SK-N-SH (cell line): ENCODE measurements at regions not wholly inside any gene's neighbourhood (a gene's known extent, or its start where the extent isn't known, plus 50 kb on each side); places are given as distances from the start of the nearest gene placed in this dataset.
"Not testable (repeated sequence)": the region's sequence is repeated elsewhere in the genome, so short reads cannot be mapped to it uniquely, and the experiment has no call there.

Experiments
- CTCF ChIA-PET: fragments of 300-600, 350-600 bp; formaldehyde crosslinking; extraction: SDS; loops from one replicate; lab custom pipeline; 2021; lab: Yijun Ruan, JAX
- POLR2A ChIA-PET: fragments of 350-600 bp; sonication (Branson Sonifier 250); formaldehyde crosslinking; extraction: SDS; loops from one replicate; lab custom pipeline; 2020; ENCODE audit warnings: antibody characterized with exemption, inconsistent platforms; lab: Yijun Ruan, JAX
- DNase-seq: peaks from one replicate; pipeline ENCODE4 v3.0.0; 2012
- H2AFZ ChIP-seq: fragments of 200-600 bp; sonication (generic); 2 replicates; pipeline ENCODE4 v1.8.1; 2016; ENCODE audit warnings: antibody characterized with exemption, mild to moderate bottlenecking, low read depth
- H3F3A ChIP-seq: fragments of 200-600 bp; sonication (generic); replicated peaks from 2 replicates; pipeline ENCODE3; 2016; ENCODE audit warnings: antibody characterized with exemption, mild to moderate bottlenecking; ENCODE audit not compliant: insufficient read depth
- H3K27ac ChIP-seq, 2 experiments: fragments of 200-500 bp in 1 of 2; fragments of 200-600 bp in 1 of 2; sonication (Bioruptor generic) in 1 of 2; sonication (generic), shearing (Covaris generic) in 1 of 2; 2 replicates each; pipeline versions ENCODE4 v1.5.1 to v1.6.1; 2014 to 2016; ENCODE audit warnings: low read depth in 2 of 2, inconsistent platforms in 1 of 2, low read length in 1 of 2, mild to moderate bottlenecking in 1 of 2, mixed read lengths in 1 of 2
- H3K27me3 ChIP-seq: fragments of 200-600 bp; sonication (generic), shearing (Covaris generic); 2 replicates; pipeline ENCODE4 v1.6.1; 2016; ENCODE audit warnings: mixed run types; ENCODE audit not compliant: insufficient read depth
- H3K36me3 ChIP-seq, 2 experiments: fragments of 200-500 bp in 1 of 2; fragments of 200-600 bp in 1 of 2; sonication (Bioruptor generic) in 1 of 2; sonication (generic) in 1 of 2; replicated peaks in 1 of 2; 2 replicates each; pipeline versions ENCODE3 to v1.5.1; 2014 to 2016; ENCODE audit warnings: low read length in 1 of 2, mild to moderate bottlenecking in 1 of 2; ENCODE audit not compliant: insufficient read depth in 2 of 2, control insufficient read depth in 1 of 2
- H3K4me1 ChIP-seq, 2 experiments: fragments of 200-500 bp in 1 of 2; fragments of 200-600 bp in 1 of 2; sonication (Bioruptor generic) in 1 of 2; sonication (generic), shearing (Covaris generic) in 1 of 2; 2 replicates each; pipeline versions ENCODE4 v1.5.1 to v1.6.1; 2014 to 2016; ENCODE audit warnings: low read depth in 1 of 2, low read length in 1 of 2, mixed run types in 1 of 2; ENCODE audit not compliant: insufficient read depth in 2 of 2, control insufficient read depth in 1 of 2
- H3K4me2 ChIP-seq: fragments of 200-600 bp; sonication (generic), shearing (Covaris generic); 2 replicates; pipeline ENCODE4 v1.6.1; 2017; ENCODE audit warnings: mixed run types
- H3K4me3 ChIP-seq, 2 experiments: fragments of 200-500 bp in 1 of 2; fragments of 200-600 bp in 1 of 2; sonication (Bioruptor generic) in 1 of 2; sonication (generic), shearing (Covaris generic) in 1 of 2; 2 replicates each; pipeline versions ENCODE4 v1.5.1 to v1.8.1; 2014 to 2016; ENCODE audit warnings: low read depth in 2 of 2, inconsistent platforms in 1 of 2, low read length in 1 of 2, mild to moderate bottlenecking in 1 of 2, mixed read lengths in 1 of 2, moderate library complexity in 1 of 2
- H3K79me2 ChIP-seq: fragments of 200-600 bp; sonication (generic); 2 replicates; pipeline ENCODE4 v1.8.1; 2017; ENCODE audit warnings: mild to moderate bottlenecking; ENCODE audit not compliant: insufficient read depth
- H3K9ac ChIP-seq: fragments of 200-600 bp; sonication (generic); 2 replicates; pipeline ENCODE4 v1.6.1; 2017; ENCODE audit warnings: mixed run types
- H3K9me2 ChIP-seq: fragments of 200-600 bp; sonication (generic); 2 replicates; pipeline ENCODE4 v1.6.1; 2017; ENCODE audit warnings: mixed run types
- H3K9me3 ChIP-seq: fragments of 200-600 bp; sonication (generic); 2 replicates; pipeline ENCODE4 v1.6.1; 2017; ENCODE audit warnings: mixed run types, mild to moderate bottlenecking, moderate library complexity
- H4K20me1 ChIP-seq: fragments of 200-600 bp; sonication (generic); 2 replicates; pipeline ENCODE4 v1.6.1; 2017; ENCODE audit warnings: mild to moderate bottlenecking, mixed run types; ENCODE audit not compliant: insufficient read depth
- CHD2 ChIP-seq: fragments of 150-350 bp; IDR thresholded peaks from 2 replicates; pipeline ENCODE4 v1.6.1; 2018; ENCODE audit warnings: low read length; ENCODE audit not compliant: partially characterized antibody
- ELF1 ChIP-seq: IDR thresholded peaks from 2 replicates; pipeline ENCODE4 v1.4.0; 2012
- FOXJ3 ChIP-seq: sonication (generic); formaldehyde crosslinking; IDR thresholded peaks from 2 replicates; pipeline ENCODE4 v1.5.1; 2020; ENCODE audit warnings: mild to moderate bottlenecking, missing genetic modification reagents
- FOXM1 ChIP-seq: IDR thresholded peaks from 2 replicates; pipeline ENCODE4 v1.4.0; 2012; ENCODE audit warnings: low read depth, mild to moderate bottlenecking
- GATA2 ChIP-seq: sonication (generic); formaldehyde crosslinking; IDR thresholded peaks from 2 replicates; pipeline ENCODE4 v1.5.0; 2020; ENCODE audit warnings: mild to moderate bottlenecking, missing genetic modification reagents
- IRF3 ChIP-seq: fragments of 150-350 bp; IDR thresholded peaks from 2 replicates; pipeline ENCODE4 v1.6.1; 2016; ENCODE audit warnings: mild to moderate bottlenecking, low read depth, low read length
- JUND ChIP-seq: IDR thresholded peaks from 2 replicates; pipeline ENCODE4 v1.4.0; 2012
- MAX ChIP-seq: IDR thresholded peaks from 2 replicates; pipeline ENCODE4 v1.4.0; 2012; ENCODE audit warnings: low read depth
- MEF2A ChIP-seq: IDR thresholded peaks from 2 replicates; pipeline ENCODE4 v1.4.0; 2012; ENCODE audit warnings: low read depth, borderline replicate concordance
- PBX3 ChIP-seq: IDR thresholded peaks from 2 replicates; pipeline ENCODE4; 2012
- POLR2AphosphoS5 ChIP-seq: IDR thresholded peaks from 2 replicates; pipeline ENCODE4 v1.6.1; 2012; ENCODE audit warnings: low read depth, low read length
- RCOR1 ChIP-seq: fragments of 150-350 bp; IDR thresholded peaks from 2 replicates; pipeline ENCODE4 v1.6.1; 2017; ENCODE audit warnings: antibody characterized with exemption, low read length
- RFX5 ChIP-seq: IDR thresholded peaks from 2 replicates; pipeline ENCODE4 v1.6.1; 2012; ENCODE audit warnings: mild to moderate bottlenecking, improper control_type of control experiment, low read length
- RXRA ChIP-seq: IDR thresholded peaks from 2 replicates; pipeline ENCODE4 v1.4.0; 2012; ENCODE audit warnings: low read depth, mild to moderate bottlenecking, borderline replicate concordance
- SIN3A ChIP-seq: IDR thresholded peaks from 2 replicates; pipeline ENCODE4 v1.6.1; 2012; ENCODE audit warnings: low read depth, mild to moderate bottlenecking, low read length, moderate library complexity, borderline replicate concordance
- SMC3 ChIP-seq: IDR thresholded peaks from 2 replicates; pipeline ENCODE4 v1.6.1; 2012; ENCODE audit warnings: low read depth, low read length, improper control_type of control experiment
- TAF1 ChIP-seq: IDR thresholded peaks from 2 replicates; pipeline ENCODE4 v1.6.1; 2012; ENCODE audit warnings: low read depth, mild to moderate bottlenecking, low read length, moderate library complexity, borderline replicate concordance
- USF2 ChIP-seq: fragments of 150-350 bp; IDR thresholded peaks from 2 replicates; pipeline ENCODE4 v1.6.1; 2017; ENCODE audit warnings: antibody characterized with exemption, low read length, low read depth, borderline replicate concordance
- YY1 ChIP-seq: IDR thresholded peaks from 2 replicates; pipeline ENCODE4 v1.4.0; 2012; ENCODE audit warnings: low read depth, mild to moderate bottlenecking
- WGBS: methylation state at CpG from one replicate; pipeline ENCODE4 v1.1.6; 2017; ENCODE audit warnings: low lambda C conversion rate; 5-methylcytosine and 5-hydroxymethylcytosine counted together

GRCh38 chr12:126944684-126945083, 1322.3 kb upstream of the TMEM132C start:
- no peak for TF ChIP-seq IRF3
- TF ChIP-seq POLR2AphosphoS5: no peak
- TF ChIP-seq PBX3: no peak
- no peak for TF ChIP-seq FOXJ3
- TF ChIP-seq USF2: no peak
- TF ChIP-seq YY1: no peak
- no peak for TF ChIP-seq SIN3A
- TF ChIP-seq CHD2: no peak
- TF ChIP-seq ELF1: no peak
- TF ChIP-seq TAF1: no peak
- TF ChIP-seq RXRA: no peak
- no peak for TF ChIP-seq JUND
- TF ChIP-seq RCOR1: no peak
- no peak for TF ChIP-seq FOXM1
- no peak for TF ChIP-seq GATA2 (CRISPR knock-in tag)
- TF ChIP-seq MEF2A: no peak
- TF ChIP-seq RFX5: no peak
- no peak for TF ChIP-seq MAX
- TF ChIP-seq SMC3: no peak
- TF ChIP-seq, all 33 proteins: peak for 0
- Histone ChIP-seq H3K4me2 (no peak overlapping the region), H3K9me2 (no peaks in the 10 kb centered on the region), H3K4me3 (no peak overlapping the region), H3K27me3 (no peaks in the 10 kb centered on the region), H3K27ac (no peak overlapping the region), H3F3A (no peaks in the 10 kb centered on the region), H3K36me3 (no peaks in the 10 kb centered on the region), H4K20me1 (no peaks in the 10 kb centered on the region), H3K4me1 (no peaks in the 10 kb centered on the region), H3K79me2 (no peaks in the 10 kb centered on the region), H3K9ac (no peak overlapping the region), H3K9me3 (no peaks in the 10 kb centered on the region), H2AFZ (no peak overlapping the region)
- ChIA-PET CTCF (no interaction called here), POLR2A (no interaction called here)
- WGBS: 30% methylated on average over 6 of the region's 6 CpGs
- no peak for DNase-seq

- H3K79me2 ChIP-seq, H3K27me3 ChIP-seq, H3K9ac ChIP-seq, H2AFZ ChIP-seq, DNase-seq, POLR2A ChIA-PET, H4K20me1 ChIP-seq, H3K27ac ChIP-seq, CTCF ChIA-PET, H3K4me3 ChIP-seq, H3F3A ChIP-seq, H3K4me1 ChIP-seq, H3K9me3 ChIP-seq, H3K9me2 ChIP-seq, H3K36me3 ChIP-seq, H3K4me2 ChIP-seq: not testable (repeated sequence)
- WGBS: 28% methylated on average over 6 of the region's 7 CpGs
Observed at GRCh38 chr12:126946958-126947357, 1320.0 kb upstream of the TMEM132C start.
